ENCODE measurements at regions not wholly inside any gene's neighbourhood (a gene's known extent, or its start where the extent isn't known, plus 50 kb on each side); places are given as distances from the start of the nearest gene placed in this dataset.

GRCh38 chr9:38337706-38338264, 54.7 kb upstream of the ALDH1B1 start:
- Histone ChIP-seq H3K27ac (no peak overlapping the region), H3K36me3 (no peaks in the 10 kb centered on the region), H3K4me3 (no peak overlapping the region), H3K9me3 (no peaks in the 10 kb centered on the region), H3K4me1 (no peaks in the 10 kb centered on the region), H3K27me3 (no peaks in the 10 kb centered on the region)
- no peak for DNase-seq
- TF ChIP-seq CTCF (IDR thresholded peaks at IDR 0.05) = no peak
- no peak for TF ChIP-seq POLR2A (IDR thresholded peaks at IDR 0.05)

- Histone ChIP-seq H3K36me3 (no peaks in the 10 kb centered on the region), H3K27me3 (no peaks in the 10 kb centered on the region), H3K4me3 (no peak overlapping the region), H3K4me1 (no peaks in the 10 kb centered on the region), H3K27ac (no peak overlapping the region), H3K9me3 (no peaks in the 10 kb centered on the region)
- no peak for TF ChIP-seq POLR2A (IDR thresholded peaks at IDR 0.05)
- no peak for TF ChIP-seq CTCF (IDR thresholded peaks at IDR 0.05)
- no peak for DNase-seq
Observed at GRCh38 chr9:38337181-38337580, 55.3 kb upstream of the ALDH1B1 start.

- H3K27me3 ChIP-seq = no peaks in the 10 kb centered on the region
- no peaks in the 10 kb centered on the region for H3K9me3 ChIP-seq
- H3K4me1 ChIP-seq = no peaks in the 10 kb centered on the region
- DNase-seq = no peak
- no peak overlapping the region for H3K4me3 ChIP-seq
- H3K36me3 ChIP-seq = no peaks in the 10 kb centered on the region
- H3K27ac ChIP-seq = no peak overlapping the region
- TF ChIP-seq CTCF (IDR thresholded peaks at IDR 0.05) = no peak
- TF ChIP-seq POLR2A (IDR thresholded peaks at IDR 0.05) = no peak
Observed at GRCh38 chr9:38336341-38336740, 56.2 kb upstream of the ALDH1B1 start.

GRCh38 chr9:38335686-38336085, 56.8 kb upstream of the ALDH1B1 start:
- Histone ChIP-seq H3K9me3 (no peaks in the 10 kb centered on the region), H3K4me1 (no peaks in the 10 kb centered on the region), H3K27ac (no peak overlapping the region), H3K36me3 (no peaks in the 10 kb centered on the region), H3K27me3 (no peaks in the 10 kb centered on the region), H3K4me3 (no peak overlapping the region)
- no peak for DNase-seq
- TF ChIP-seq CTCF (IDR thresholded peaks at IDR 0.05) = no peak
- TF ChIP-seq POLR2A (IDR thresholded peaks at IDR 0.05) = no peak

- Histone ChIP-seq H3K9me3 (no peaks in the 10 kb centered on the region), H3K4me1 (no peaks in the 10 kb centered on the region), H3K4me3 (no peak overlapping the region), H3K27ac (no peak overlapping the region), H3K36me3 (no peaks in the 10 kb centered on the region), H3K27me3 (no peaks in the 10 kb centered on the region)
- peak in 3 of 6 experiments; percentile 13 to 27 (median 21) for TF ChIP-seq CTCF (IDR thresholded peaks at IDR 0.05)
- TF ChIP-seq POLR2A (IDR thresholded peaks at IDR 0.05) = no peak
- DNase-seq = no peak
Observed at GRCh38 chr9:38334234-38334633, 58.3 kb upstream of the ALDH1B1 start.

- H3K27ac ChIP-seq = no peak overlapping the region
- no peaks in the 10 kb centered on the region for H3K27me3 ChIP-seq
- no peaks in the 10 kb centered on the region for H3K4me1 ChIP-seq
- DNase-seq = no peak
- no peaks in the 10 kb centered on the region for H3K9me3 ChIP-seq
- no peak for TF ChIP-seq POLR2A (IDR thresholded peaks at IDR 0.05)
- no peak for TF ChIP-seq CTCF (IDR thresholded peaks at IDR 0.05)
- no peak overlapping the region for H3K4me3 ChIP-seq
- H3K36me3 ChIP-seq = no peaks in the 10 kb centered on the region
Observed at GRCh38 chr9:38333047-38333446, 59.5 kb upstream of the ALDH1B1 start.
